HEK293T (cell line): ENCODE measurements at regions not wholly inside any gene's neighbourhood (a gene's known extent, or its start where the extent isn't known, plus 50 kb on each side); places are given as distances from the start of the nearest gene placed in this dataset.

ENCODE experiments used
- ARNT ChIP-seq: fragments of 450-650 bp; IDR thresholded peaks from 2 replicates; pipeline ENCODE4 v1.6.1; 2017; ENCODE audit warnings: mild to moderate bottlenecking
- CTBP1 ChIP-seq: fragments of 450-650 bp; IDR thresholded peaks from 2 replicates; pipeline ENCODE4 v1.6.1; 2016; ENCODE audit warnings: borderline replicate concordance
- ELF4 ChIP-seq: fragments of 450-650 bp; IDR thresholded peaks from 2 replicates; pipeline ENCODE4 v1.6.1; 2017; ENCODE audit warnings: antibody characterized with exemption
- FOXA1 ChIP-seq: fragments of 450-650 bp; IDR thresholded peaks from 2 replicates; pipeline ENCODE4 v1.6.1; 2016; ENCODE audit warnings: mild to moderate bottlenecking
- FOXK2 ChIP-seq: fragments of 450-650 bp; IDR thresholded peaks from 2 replicates; pipeline ENCODE4 v1.6.1; 2016; ENCODE audit warnings: mild to moderate bottlenecking
- FOXM1 ChIP-seq: fragments of 450-650 bp; IDR thresholded peaks from 2 replicates; pipeline ENCODE4 v1.6.1; 2017; ENCODE audit warnings: mild to moderate bottlenecking, borderline replicate concordance
- LEF1 ChIP-seq: fragments of 450-650 bp; IDR thresholded peaks from 2 replicates; pipeline ENCODE4 v1.6.1; 2017; ENCODE audit warnings: mild to moderate bottlenecking, borderline replicate concordance
- NFRKB ChIP-seq: fragments of 450-650 bp; IDR thresholded peaks from 2 replicates; pipeline ENCODE4 v1.6.1; 2016; ENCODE audit warnings: mild to moderate bottlenecking, moderate library complexity
- PKNOX1 ChIP-seq: fragments of 450-650 bp; IDR thresholded peaks from 2 replicates; pipeline ENCODE4 v1.6.1; 2016
- SP1 ChIP-seq: fragments of 450-650 bp; IDR thresholded peaks from 2 replicates; pipeline ENCODE4 v1.6.1; 2017
- SUZ12 ChIP-seq: fragments of 450-650 bp; IDR thresholded peaks from 2 replicates; pipeline ENCODE4 v1.6.1; 2016; ENCODE audit warnings: mild to moderate bottlenecking
- TARDBP ChIP-seq: fragments of 450-650 bp; IDR thresholded peaks from 2 replicates; pipeline ENCODE4 v1.6.1; 2016
- ZNF384 ChIP-seq: fragments of 450-650 bp; IDR thresholded peaks from 2 replicates; pipeline ENCODE4 v1.6.1; 2016

DNA sequence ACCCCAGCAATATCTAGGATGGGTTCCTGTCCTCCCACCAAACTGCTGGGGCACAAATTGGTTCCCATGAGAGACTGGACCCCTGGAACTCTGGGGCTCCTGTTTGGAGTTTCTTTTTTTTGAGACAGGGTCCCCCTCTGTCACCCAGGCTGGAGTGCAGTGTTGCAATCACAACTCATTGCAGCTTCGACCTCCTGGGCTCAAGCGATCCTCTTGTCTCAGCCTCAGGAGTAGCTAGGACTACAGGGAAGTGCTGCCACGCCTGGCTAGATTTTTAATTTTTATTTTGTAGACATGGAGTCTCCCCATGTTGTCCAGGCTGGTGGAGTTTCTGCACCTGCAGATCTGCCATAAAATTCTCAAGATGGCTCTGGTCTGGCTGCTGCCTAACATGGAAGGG is 56.3 kb upstream of the BRD7 start:
- no peak for TF ChIP-seq ZNF384
- no peak for TF ChIP-seq ARNT
- TF ChIP-seq ELF4, result no peak
- no peak for TF ChIP-seq FOXA1
- no peak for TF ChIP-seq SUZ12
- TF ChIP-seq SP1, result no peak
- TF ChIP-seq PKNOX1, result no peak
- TF ChIP-seq FOXM1, result no peak
- TF ChIP-seq TARDBP, result no peak
- no peak for TF ChIP-seq CTBP1
- no peak for TF ChIP-seq LEF1
- no peak for TF ChIP-seq NFRKB
- no peak for TF ChIP-seq FOXK2
